ENCODE measurements at regions not wholly inside any gene's neighbourhood (a gene's known extent, or its start where the extent isn't known, plus 50 kb on each side); places are given as distances from the start of the nearest gene placed in this dataset.
A peak's percentile ranks its signal among the peaks of the same experiment; 100 is the strongest.
"Not testable (repeated sequence)": the region's sequence is repeated elsewhere in the genome, so short reads cannot be mapped to it uniquely, and the experiment has no call there.

GRCh38 chr1:96545935-96546656 lies 175.5 kb upstream of the PTBP2 start:
- DNase-seq (ENCODE audit: low spot score), result no peak

GRCh38 chr1:96550061-96550460 lies 171.5 kb upstream of the PTBP2 start:
- DNase-seq (ENCODE audit: low spot score), result no peak

- DNase-seq (ENCODE audit: low spot score), result no peak
Measured at GRCh38 chr1:96552451-96552850, 169.1 kb upstream of the PTBP2 start.

GRCh38 chr1:96553811-96554210 lies 167.8 kb upstream of the PTBP2 start:
- no peak for DNase-seq (ENCODE audit: low spot score)

- no peak for DNase-seq (ENCODE audit: low spot score)
Measured at GRCh38 chr1:96554364-96554763, 167.2 kb upstream of the PTBP2 start.

- no peak for DNase-seq (ENCODE audit: low spot score)
Measured at GRCh38 chr1:96557336-96557735, 164.2 kb upstream of the PTBP2 start.

GRCh38 chr1:96558635-96559034 lies 162.9 kb upstream of the PTBP2 start:
- DNase-seq (ENCODE audit: low spot score), result no peak

GRCh38 chr1:96559181-96559580 lies 162.4 kb upstream of the PTBP2 start:
- no peak for DNase-seq (ENCODE audit: low spot score)

- DNase-seq (ENCODE audit: low spot score), result peak; percentile 49
Measured at GRCh38 chr1:96559707-96560596, 161.6 kb upstream of the PTBP2 start.

- DNase-seq (ENCODE audit: low spot score), result no peak
Measured at GRCh38 chr1:96562094-96562493, 159.5 kb upstream of the PTBP2 start.

- DNase-seq (ENCODE audit: low spot score), result not testable (repeated sequence)
Measured at GRCh38 chr1:96564401-96564800, 157.2 kb upstream of the PTBP2 start.

GRCh38 chr1:96565546-96565945 lies 156.0 kb upstream of the PTBP2 start:
- no peak for DNase-seq (ENCODE audit: low spot score)

- no peak for DNase-seq (ENCODE audit: low spot score)
Measured at GRCh38 chr1:96568639-96569038, 152.9 kb upstream of the PTBP2 start.

- DNase-seq (ENCODE audit: low spot score), result no peak
Measured at GRCh38 chr1:96569288-96569687, 152.3 kb upstream of the PTBP2 start.

GRCh38 chr1:96579636-96580035 lies 141.9 kb upstream of the PTBP2 start:
- no peak for DNase-seq (ENCODE audit: low spot score)

GRCh38 chr1:96580920-96581319 lies 140.7 kb upstream of the PTBP2 start:
- DNase-seq (ENCODE audit: low spot score), result no peak

GRCh38 chr1:96581772-96582171 lies 139.8 kb upstream of the PTBP2 start:
- DNase-seq (ENCODE audit: low spot score), result no peak

- no peak for DNase-seq (ENCODE audit: low spot score)
Measured at GRCh38 chr1:96583903-96584302, 137.7 kb upstream of the PTBP2 start.

- DNase-seq (ENCODE audit: low spot score), result no peak
Measured at GRCh38 chr1:96587222-96587621, 134.4 kb upstream of the PTBP2 start.

GRCh38 chr1:96588416-96588995 lies 133.1 kb upstream of the PTBP2 start:
- no peak for DNase-seq (ENCODE audit: low spot score)

- DNase-seq (ENCODE audit: low spot score), result not testable (repeated sequence)
Measured at GRCh38 chr1:96595530-96595929, 126.1 kb upstream of the PTBP2 start.

GRCh38 chr1:96596226-96596922 lies 125.2 kb upstream of the PTBP2 start:
- peak; percentile 22 for DNase-seq (ENCODE audit: low spot score)

Measured in hepatic stellate cell (primary cell).